ENCODE measurements at regions not wholly inside any gene's neighbourhood (a gene's known extent, or its start where the extent isn't known, plus 50 kb on each side); places are given as distances from the start of the nearest gene placed in this dataset.
"Not testable (repeated sequence)": the region's sequence is repeated elsewhere in the genome, so short reads cannot be mapped to it uniquely, and the experiment has no call there.

DNA sequence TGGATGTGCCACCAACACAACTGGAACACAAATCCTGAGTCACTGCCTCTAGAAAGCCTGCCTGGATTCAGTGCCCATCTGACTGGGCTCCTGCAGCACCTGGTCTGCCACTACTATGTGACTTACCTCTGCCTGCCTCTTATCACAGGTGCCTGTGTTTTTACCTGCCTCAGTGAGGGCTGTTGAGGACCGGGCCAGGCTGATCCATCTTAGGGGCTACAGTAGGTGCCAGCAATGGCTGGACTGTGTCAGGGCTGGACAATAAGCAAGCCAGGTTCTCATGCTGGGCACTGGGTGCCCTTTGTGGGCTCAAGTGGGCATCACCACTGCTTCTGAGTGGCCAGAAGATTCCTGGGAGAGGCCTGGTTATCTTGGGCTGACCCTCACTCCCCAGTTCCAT lies 948.6 kb upstream of the TPTE start:
- DNase-seq; H3K36me3 Mint-ChIP-seq (ENCODE audit: low read depth); CTCF ChIA-PET; H3K4me3 Mint-ChIP-seq; POLR2A ChIA-PET; H3K27me3 Mint-ChIP-seq; H3K4me1 Mint-ChIP-seq; H3K27ac Mint-ChIP-seq; H3K9me3 Mint-ChIP-seq: not testable (repeated sequence)

DNA sequence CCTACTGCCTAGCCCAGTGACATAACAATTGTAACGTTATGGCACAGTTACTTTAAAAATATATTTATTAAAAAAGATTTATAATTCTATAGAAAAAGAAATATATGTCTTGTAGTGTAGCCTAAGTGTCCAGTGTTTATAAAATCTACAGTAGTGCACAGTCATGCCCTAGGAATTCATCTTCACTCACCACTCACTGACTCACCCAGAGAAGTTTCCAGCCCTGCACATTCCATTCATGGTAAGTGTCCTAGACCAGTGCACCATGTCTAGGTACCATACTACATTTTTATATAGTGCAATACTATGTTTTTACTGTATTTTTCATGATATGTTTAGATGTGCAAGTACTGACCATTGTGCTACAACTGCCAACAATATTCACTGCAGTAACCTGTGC lies 947.9 kb upstream of the TPTE start:
- CTCF ChIA-PET; H3K4me1 Mint-ChIP-seq; H3K4me3 Mint-ChIP-seq; POLR2A ChIA-PET; H3K27ac Mint-ChIP-seq; H3K36me3 Mint-ChIP-seq (ENCODE audit: low read depth); DNase-seq; H3K27me3 Mint-ChIP-seq; H3K9me3 Mint-ChIP-seq: not testable (repeated sequence)

DNA sequence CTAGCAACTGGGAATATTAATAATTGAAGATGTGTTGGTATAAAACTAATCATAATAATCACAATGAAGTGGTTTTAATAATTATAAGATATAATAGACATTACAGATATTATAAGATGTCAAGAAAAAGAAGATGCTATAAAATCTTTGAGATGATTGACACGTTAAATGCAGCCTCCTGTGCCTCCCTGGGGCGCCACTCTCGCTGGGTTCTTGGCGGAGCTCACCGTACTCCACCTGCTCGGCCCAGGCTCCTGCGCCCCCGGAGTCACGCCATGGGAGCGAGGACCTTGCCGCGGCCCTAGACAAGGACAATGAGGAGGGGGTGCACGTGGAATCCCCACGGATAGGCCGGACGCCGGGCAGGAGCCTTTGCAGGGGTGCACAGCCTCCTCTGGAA lies 942.1 kb upstream of the TPTE start:
- H3K4me3 Mint-ChIP-seq; H3K36me3 Mint-ChIP-seq (ENCODE audit: low read depth); POLR2A ChIA-PET; CTCF ChIA-PET; H3K27me3 Mint-ChIP-seq; H3K4me1 Mint-ChIP-seq; H3K9me3 Mint-ChIP-seq; DNase-seq; H3K27ac Mint-ChIP-seq: not testable (repeated sequence)

DNA sequence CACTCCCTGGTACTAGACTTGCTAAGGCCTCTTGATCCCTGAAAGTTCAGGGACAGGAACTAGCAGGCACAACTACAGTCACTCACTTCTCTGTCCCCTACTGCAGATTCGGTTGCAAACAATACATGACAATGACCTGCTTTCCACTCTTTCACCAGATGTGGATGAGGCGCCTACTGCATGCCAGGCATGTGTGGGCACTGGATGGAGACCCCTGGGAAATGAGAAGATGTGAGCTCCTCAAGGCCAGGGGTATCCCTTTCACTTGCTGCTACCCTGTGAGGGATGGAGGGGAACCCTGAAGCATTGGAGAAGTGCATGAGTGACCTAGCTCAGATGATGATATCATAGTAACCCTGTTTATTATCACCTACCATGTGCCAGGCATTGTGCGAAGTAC lies 933.4 kb upstream of the TPTE start:
- H3K27me3 Mint-ChIP-seq; POLR2A ChIA-PET; H3K27ac Mint-ChIP-seq; CTCF ChIA-PET; H3K9me3 Mint-ChIP-seq; H3K4me3 Mint-ChIP-seq; DNase-seq; H3K4me1 Mint-ChIP-seq; H3K36me3 Mint-ChIP-seq (ENCODE audit: low read depth): not testable (repeated sequence)

DNA sequence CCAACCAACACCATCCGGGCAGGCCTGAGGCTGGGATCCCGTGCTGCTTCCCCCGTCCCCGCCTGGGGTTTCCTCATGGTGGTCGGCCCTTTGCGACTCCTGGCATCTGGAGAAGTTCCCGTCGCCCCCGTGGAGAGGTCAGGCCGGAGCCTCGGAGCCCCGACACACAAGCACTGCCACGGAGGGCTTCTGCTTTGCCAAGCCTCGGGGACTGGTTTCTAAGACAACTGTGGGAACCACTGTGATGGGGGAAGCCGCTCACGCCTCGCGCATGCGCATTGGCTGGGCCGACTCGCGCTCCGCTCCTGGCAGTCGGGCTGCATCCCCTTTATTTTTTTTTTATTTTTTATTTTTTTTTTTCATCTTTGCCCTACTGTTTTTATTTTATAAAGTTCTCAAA lies 928.8 kb upstream of the TPTE start:
- H3K27me3 Mint-ChIP-seq; H3K27ac Mint-ChIP-seq; CTCF ChIA-PET; H3K4me3 Mint-ChIP-seq; H3K9me3 Mint-ChIP-seq; H3K36me3 Mint-ChIP-seq (ENCODE audit: low read depth); DNase-seq; H3K4me1 Mint-ChIP-seq; POLR2A ChIA-PET: not testable (repeated sequence)

DNA sequence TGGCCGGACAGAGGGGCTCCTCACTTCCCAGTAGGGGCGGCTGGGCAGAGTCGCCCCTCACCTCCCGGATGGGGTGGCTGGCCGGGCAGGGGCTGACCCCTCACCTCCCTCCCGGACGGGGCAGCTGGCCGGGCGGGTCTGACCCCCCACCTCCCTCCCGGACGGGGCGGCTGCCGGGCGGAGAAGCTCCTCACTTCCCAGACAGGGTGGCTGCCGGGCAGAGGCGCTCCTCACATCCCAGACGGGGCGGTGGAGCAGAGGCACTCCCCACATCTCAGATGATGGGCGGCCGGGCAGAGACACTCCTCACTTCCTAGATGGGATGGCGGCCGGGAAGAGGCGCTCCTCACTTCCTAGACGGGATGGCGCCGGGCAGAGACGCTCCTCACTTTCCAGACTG lies 927.7 kb upstream of the TPTE start:
- H3K27ac Mint-ChIP-seq; H3K9me3 Mint-ChIP-seq; POLR2A ChIA-PET; H3K4me3 Mint-ChIP-seq; H3K4me1 Mint-ChIP-seq; DNase-seq; H3K36me3 Mint-ChIP-seq (ENCODE audit: low read depth); H3K27me3 Mint-ChIP-seq; CTCF ChIA-PET: not testable (repeated sequence)

DNA sequence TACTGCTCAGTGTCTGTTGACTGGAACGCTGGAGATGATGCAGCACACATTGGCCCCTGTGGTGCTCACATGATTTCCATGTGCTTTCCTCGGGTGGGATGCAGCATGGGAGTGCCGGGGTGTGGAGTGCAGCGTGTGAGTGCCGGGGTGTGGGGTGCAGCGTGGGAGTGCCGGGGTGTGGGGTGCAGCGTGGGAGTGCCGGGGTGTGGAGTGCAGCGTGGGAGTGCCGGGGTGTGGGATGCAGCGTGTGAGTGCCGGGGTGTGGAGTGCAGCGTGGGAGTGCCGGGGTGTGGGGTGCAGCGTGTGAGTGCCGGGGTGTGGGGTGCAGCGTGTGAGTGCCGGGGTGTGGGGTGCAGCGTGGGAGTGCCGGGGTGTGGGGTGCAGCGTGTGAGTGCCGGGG lies 907.4 kb upstream of the TPTE start:
- DNase-seq; CTCF ChIA-PET; H3K27ac Mint-ChIP-seq; H3K27me3 Mint-ChIP-seq; H3K9me3 Mint-ChIP-seq; H3K4me1 Mint-ChIP-seq; H3K4me3 Mint-ChIP-seq; H3K36me3 Mint-ChIP-seq (ENCODE audit: low read depth); POLR2A ChIA-PET: not testable (repeated sequence)

DNA sequence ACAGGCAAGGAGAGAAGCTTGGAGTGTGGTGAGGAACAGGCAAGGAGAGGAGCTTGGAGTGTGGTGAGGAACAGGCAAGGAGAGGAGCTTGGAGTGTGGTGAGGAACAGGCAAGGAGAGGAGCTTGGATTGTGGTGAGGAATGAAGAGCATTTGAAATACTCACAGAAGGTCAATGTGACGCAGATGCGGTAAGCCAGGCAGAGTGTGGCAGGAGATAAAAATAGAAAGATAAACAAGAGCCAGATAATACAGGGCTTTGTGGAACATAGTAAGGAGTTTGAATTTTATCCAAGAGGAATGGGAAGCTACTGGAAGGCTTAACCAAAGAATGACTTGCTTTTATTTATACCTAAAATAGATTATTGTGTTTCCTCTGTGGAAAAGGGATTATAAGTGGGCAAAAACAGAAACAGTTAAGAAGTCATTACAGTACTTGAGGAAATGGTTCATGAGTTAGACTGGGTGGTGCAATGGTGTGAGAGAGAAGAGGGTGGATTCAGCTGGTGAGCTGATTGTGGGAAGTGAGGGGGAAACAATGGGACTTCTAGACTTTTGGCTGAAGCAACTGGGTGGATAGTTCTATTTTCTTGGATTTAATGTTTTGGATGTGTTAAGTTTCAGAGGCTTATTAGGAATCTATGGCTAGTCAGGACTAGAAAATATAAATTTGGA lies 900.1 kb upstream of the TPTE start:
- H3K27me3 Mint-ChIP-seq; H3K36me3 Mint-ChIP-seq (ENCODE audit: low read depth); CTCF ChIA-PET; H3K4me1 Mint-ChIP-seq; POLR2A ChIA-PET; DNase-seq; H3K27ac Mint-ChIP-seq; H3K9me3 Mint-ChIP-seq; H3K4me3 Mint-ChIP-seq: not testable (repeated sequence)

DNA sequence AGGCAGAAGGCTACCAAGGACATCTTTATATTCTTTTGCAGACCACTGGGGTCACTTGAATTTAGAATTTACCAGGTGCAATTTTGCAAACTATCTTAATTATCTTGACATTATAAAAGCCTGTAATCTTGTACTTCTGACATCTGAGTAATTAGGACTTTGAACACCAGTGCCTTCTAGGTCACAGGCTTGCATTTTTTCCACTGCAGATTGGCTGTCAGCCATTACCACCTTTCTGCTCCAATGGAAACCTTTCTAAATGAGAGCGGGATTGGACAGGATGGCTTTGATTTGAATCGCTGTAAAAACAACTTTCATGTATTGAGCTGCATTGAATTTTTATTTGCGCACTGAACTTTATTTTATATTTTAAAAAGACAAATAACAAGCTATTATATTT lies 893.3 kb upstream of the TPTE start:
- H3K4me1 Mint-ChIP-seq; CTCF ChIA-PET; H3K27me3 Mint-ChIP-seq; POLR2A ChIA-PET; H3K9me3 Mint-ChIP-seq; H3K36me3 Mint-ChIP-seq (ENCODE audit: low read depth); H3K4me3 Mint-ChIP-seq; H3K27ac Mint-ChIP-seq; DNase-seq: not testable (repeated sequence)

DNA sequence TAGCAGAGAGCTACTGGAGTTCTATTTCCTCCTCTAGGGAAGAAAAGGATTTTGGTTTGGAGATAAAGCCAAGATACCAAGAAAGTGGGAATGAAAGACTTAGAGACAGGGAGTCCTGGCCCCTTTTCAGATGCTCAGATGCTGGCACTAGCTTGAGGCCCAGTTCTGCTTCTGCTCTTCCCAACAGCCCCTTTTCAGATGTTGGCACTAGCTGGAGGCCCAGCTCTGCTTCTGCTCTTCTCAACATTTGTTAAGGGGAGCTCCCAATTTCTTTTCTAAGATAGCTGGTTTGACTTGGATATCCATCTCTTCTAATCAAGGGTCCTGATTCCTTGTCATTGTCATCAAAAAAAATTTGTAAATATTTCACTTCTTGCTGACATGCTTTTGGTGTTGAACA lies 874.0 kb upstream of the TPTE start:
- CTCF ChIA-PET; H3K27ac Mint-ChIP-seq; H3K27me3 Mint-ChIP-seq; H3K4me3 Mint-ChIP-seq; DNase-seq; H3K4me1 Mint-ChIP-seq; POLR2A ChIA-PET; H3K9me3 Mint-ChIP-seq; H3K36me3 Mint-ChIP-seq (ENCODE audit: low read depth): not testable (repeated sequence)

DNA sequence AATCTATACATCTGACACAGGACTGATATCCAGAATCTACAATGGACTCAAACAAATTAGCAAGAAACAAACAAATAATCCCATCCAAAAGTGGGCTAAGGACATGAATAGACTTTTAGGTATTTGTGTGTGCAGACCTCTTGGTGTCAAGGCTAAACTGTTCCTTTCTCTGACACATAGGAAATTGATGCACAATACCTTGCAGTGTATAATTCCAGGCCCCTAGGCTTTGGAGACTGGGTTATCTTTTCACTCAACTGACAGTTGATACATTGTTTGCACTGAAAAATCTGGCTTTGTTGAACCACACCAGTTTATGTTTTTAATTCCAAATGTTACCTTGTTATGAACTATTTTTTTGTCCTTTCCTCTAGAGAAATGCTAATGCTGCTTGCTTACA lies 873.1 kb upstream of the TPTE start:
- DNase-seq; CTCF ChIA-PET; H3K4me3 Mint-ChIP-seq; H3K27me3 Mint-ChIP-seq; H3K27ac Mint-ChIP-seq; H3K9me3 Mint-ChIP-seq; H3K36me3 Mint-ChIP-seq (ENCODE audit: low read depth); POLR2A ChIA-PET; H3K4me1 Mint-ChIP-seq: not testable (repeated sequence)

DNA sequence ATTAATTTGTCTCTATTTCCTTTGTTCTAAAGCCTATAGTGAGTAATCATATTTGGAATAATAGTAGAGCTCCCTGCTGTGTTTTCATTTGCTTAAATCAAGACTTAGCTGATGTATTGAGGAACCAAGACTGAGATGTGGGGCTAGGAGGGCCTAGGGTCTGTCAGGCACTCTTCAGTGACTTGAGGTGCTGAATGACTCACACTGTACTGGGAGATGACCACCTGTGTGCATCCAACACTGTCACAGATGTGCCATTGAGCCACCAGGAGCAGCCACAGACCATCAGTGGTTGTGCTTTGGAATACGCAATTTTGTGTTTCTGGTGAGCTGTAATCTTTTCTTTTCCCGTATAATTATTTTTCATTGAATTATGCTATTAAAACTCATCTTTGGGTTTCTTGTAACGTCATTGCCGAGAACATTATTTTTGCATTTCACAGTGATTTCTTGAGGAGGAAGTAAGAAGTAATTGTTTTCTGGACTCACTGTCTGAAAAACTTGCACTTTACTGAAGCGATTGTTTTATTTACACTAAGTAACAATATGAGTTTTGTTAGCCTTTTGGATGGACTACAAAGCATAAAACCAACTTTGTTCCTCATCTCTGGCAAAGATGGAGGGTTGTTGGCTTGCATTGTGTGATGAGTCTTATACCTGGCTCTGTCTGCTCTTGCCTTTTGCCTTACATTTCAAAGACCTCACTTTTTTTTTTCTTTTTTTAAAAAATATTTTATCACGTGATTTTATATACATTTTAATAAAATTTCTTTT lies 872.2 kb upstream of the TPTE start:
- POLR2A ChIA-PET = not testable (repeated sequence)

DNA sequence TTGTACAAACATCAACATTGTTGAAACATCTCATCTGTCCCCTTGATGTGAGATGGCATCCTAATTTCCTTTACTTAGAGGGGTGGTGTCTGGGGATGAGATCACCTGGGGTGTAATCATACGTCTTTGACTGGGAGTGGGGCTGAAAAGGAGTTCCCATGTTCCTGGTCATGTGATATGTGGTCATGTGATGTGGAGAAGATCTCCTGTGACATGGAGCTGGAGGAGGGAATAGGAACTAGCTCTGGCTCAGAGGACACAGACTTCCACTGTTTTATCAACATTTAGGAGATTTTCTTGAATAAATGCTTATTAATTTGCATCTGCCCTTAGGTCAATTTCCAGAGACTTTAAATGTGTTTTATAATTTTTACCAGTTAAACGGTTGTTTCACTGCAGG lies 868.6 kb upstream of the TPTE start:
- H3K27me3 Mint-ChIP-seq; H3K4me1 Mint-ChIP-seq; H3K4me3 Mint-ChIP-seq; H3K27ac Mint-ChIP-seq; DNase-seq; CTCF ChIA-PET; POLR2A ChIA-PET; H3K36me3 Mint-ChIP-seq (ENCODE audit: low read depth): not testable (repeated sequence)
- peaks cover 16% of the 10 kb centered on the region for H3K9me3 Mint-ChIP-seq

More for the DNA sequence above, 872.2 kb upstream of the TPTE start:
- DNase-seq; H3K27me3 Mint-ChIP-seq; CTCF ChIA-PET; H3K9me3 Mint-ChIP-seq; H3K4me3 Mint-ChIP-seq; H3K36me3 Mint-ChIP-seq (ENCODE audit: low read depth); H3K27ac Mint-ChIP-seq; H3K4me1 Mint-ChIP-seq: not testable (repeated sequence)

DNA sequence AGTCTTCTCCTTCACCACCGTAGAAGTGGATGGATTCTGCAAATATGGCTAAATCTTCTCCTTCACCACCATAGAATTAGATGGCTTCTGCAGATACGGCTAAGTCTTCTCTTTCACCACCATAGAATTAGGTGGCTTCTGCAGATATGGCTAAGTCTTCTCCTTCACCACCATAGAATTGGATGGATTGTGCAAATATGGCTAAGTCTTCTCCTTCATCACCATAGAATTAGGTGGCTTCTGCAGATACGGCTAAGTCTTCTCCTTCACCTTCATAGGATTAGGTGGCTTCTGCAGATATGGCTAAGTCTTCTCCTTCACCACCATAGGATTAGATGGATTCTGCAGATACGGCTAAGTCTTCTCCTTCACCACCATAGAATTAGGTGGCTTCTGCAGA lies 866.2 kb upstream of the TPTE start:
- POLR2A ChIA-PET = not testable (repeated sequence)

More for the DNA sequence above, 866.2 kb upstream of the TPTE start:
- H3K4me3 Mint-ChIP-seq; H3K27me3 Mint-ChIP-seq; H3K4me1 Mint-ChIP-seq; H3K36me3 Mint-ChIP-seq (ENCODE audit: low read depth); H3K27ac Mint-ChIP-seq; CTCF ChIA-PET; DNase-seq: not testable (repeated sequence)
- H3K9me3 Mint-ChIP-seq = peaks cover 18% of the 10 kb centered on the region
